ENCODE measurements at regions not wholly inside any gene's neighbourhood (a gene's known extent, or its start where the extent isn't known, plus 50 kb on each side); places are given as distances from the start of the nearest gene placed in this dataset.

DNA sequence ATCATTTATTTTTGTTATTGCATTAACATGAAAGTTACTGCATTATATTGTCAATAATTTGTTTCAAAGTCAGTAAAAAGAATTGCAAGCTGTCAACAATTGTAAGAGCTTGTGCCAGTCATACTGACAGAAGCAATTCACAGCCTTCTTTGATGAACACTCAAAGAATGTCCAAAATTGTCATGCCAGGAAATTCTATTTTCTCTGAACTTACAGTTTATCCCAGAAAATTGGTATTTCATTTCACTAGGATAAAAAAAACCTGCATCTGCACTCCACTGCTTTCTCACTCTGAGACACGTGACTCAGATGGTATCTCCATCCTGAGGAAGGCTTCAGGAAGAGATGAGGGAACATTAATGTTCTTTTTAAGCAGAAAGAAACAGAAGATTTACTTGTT lies 332.6 kb upstream of the CCDC54 start:
- TF ChIP-seq CTCF (IDR thresholded peaks at IDR 0.05): no peak
- no peak for TF ChIP-seq POLR2A (IDR thresholded peaks at IDR 0.05)
